ENCODE measurements at regions not wholly inside any gene's neighbourhood (a gene's known extent, or its start where the extent isn't known, plus 50 kb on each side); places are given as distances from the start of the nearest gene placed in this dataset.

DNA sequence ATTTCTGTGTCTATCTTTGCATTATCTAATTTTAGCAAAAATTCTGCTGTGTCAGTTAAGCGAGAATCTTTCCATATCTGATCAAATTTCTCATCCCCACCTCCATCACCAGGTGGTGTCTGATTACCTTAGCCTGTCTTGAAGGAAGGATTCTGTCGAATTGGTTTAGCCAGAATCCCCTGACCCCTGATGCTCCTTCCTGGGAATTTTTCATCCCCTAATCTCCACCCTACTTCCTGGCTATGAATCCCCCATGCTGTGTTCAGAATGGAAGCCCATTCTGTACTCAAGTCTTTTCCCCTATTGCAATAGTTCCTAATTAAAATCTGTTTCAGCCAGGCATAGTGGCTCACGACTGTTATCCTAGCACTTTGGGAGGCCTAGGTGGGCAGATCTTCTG lies 216.1 kb downstream of the SKIDA1 start:
- no peaks in the 10 kb centered on the region for H3K36me3 ChIP-seq
- no peak overlapping the region for H3K4me3 ChIP-seq
- no peak for DNase-seq
- no peaks in the 10 kb centered on the region for H3K9me3 ChIP-seq
- no peak for TF ChIP-seq POLR2AphosphoS5 (IDR thresholded peaks at IDR 0.05)
- TF ChIP-seq POLR2A (IDR thresholded peaks at IDR 0.05) = no peak
- TF ChIP-seq, protein P1, sequence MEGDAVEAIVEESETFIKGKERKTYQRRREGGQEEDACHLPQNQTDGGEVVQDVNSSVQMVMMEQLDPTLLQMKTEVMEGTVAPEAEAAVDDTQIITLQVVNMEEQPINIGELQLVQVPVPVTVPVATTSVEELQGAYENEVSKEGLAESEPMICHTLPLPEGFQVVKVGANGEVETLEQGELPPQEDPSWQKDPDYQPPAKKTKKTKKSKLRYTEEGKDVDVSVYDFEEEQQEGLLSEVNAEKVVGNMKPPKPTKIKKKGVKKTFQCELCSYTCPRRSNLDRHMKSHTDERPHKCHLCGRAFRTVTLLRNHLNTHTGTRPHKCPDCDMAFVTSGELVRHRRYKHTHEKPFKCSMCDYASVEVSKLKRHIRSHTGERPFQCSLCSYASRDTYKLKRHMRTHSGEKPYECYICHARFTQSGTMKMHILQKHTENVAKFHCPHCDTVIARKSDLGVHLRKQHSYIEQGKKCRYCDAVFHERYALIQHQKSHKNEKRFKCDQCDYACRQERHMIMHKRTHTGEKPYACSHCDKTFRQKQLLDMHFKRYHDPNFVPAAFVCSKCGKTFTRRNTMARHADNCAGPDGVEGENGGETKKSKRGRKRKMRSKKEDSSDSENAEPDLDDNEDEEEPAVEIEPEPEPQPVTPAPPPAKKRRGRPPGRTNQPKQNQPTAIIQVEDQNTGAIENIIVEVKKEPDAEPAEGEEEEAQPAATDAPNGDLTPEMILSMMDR (IDR thresholded peaks at IDR 0.05) = no peak
- TF ChIP-seq EP300 (IDR thresholded peaks at IDR 0.05) = no peak
- intact Hi-C loops (cut with DNase I; ENCODE audit: low total_unique reads) = no loop called here
- H3K4me1 ChIP-seq = peaks cover 0 to 3% (median 1%) of the 10 kb centered on the region in 4 donors
- H3K27me3 ChIP-seq = no peaks in the 10 kb centered on the region
- H3K27ac ChIP-seq = no peak overlapping the region
- WGBS, 5 donors = 60 to 71% (median 63%) methylated on average over 3 of the region's 3 CpGs

DNA sequence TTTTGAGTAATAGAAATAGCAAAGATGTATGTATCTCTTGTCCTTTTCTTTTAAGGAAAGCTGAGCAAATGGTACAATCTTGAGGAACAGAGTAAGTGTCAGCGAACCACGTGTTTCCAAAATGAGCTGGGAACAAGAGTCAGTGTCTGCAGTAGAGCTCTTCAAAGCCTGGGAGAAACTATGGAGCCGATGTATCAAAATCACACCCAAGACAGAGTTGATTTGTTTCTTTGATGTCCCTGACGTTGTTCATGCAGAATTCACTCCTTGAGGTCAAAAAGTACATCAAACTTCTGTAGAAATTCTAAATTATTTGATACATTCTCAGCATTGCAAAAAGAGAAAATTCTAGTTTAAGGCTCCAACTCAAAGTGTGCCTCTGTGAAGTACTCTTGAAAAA lies 216.5 kb downstream of the SKIDA1 start:
- Histone ChIP-seq H3K36me3 (no peaks in the 10 kb centered on the region), H3K4me3 (no peak overlapping the region), H3K9me3 (no peaks in the 10 kb centered on the region), H3K27me3 (no peaks in the 10 kb centered on the region), H3K27ac (no peak overlapping the region), H3K4me1 (no peaks in the 10 kb centered on the region)
- no peak for DNase-seq
- intact Hi-C loops (cut with DNase I; ENCODE audit: low total_unique reads) = no loop called here
- 60 to 73% (median 68%) methylated on average over 4 of the region's 4 CpGs for WGBS, 5 donors
- TF ChIP-seq POLR2AphosphoS5 (IDR thresholded peaks at IDR 0.05) (no peak), EP300 (IDR thresholded peaks at IDR 0.05) (no peak), POLR2A (IDR thresholded peaks at IDR 0.05) (no peak)
- TF ChIP-seq, protein P1 (IDR thresholded peaks at IDR 0.05) = no peak

GRCh38 chr10:21308018-21308417 lies 217.5 kb downstream of the SKIDA1 start:
- Histone ChIP-seq H3K27me3 (no peaks in the 10 kb centered on the region), H3K4me1 (no peaks in the 10 kb centered on the region), H3K36me3 (no peaks in the 10 kb centered on the region), H3K9me3 (no peaks in the 10 kb centered on the region), H3K27ac (no peak overlapping the region), H3K4me3 (no peak overlapping the region)
- WGBS, 5 donors = 90 to 97% (median 92%) methylated on average over 3 of the region's 3 CpGs
- TF ChIP-seq, protein P1 (IDR thresholded peaks at IDR 0.05) = no peak
- TF ChIP-seq EP300 (IDR thresholded peaks at IDR 0.05) (no peak), POLR2AphosphoS5 (IDR thresholded peaks at IDR 0.05) (no peak)
- intact Hi-C loops (cut with DNase I; ENCODE audit: low total_unique reads) = no loop called here
- DNase-seq = no peak

GRCh38 chr10:21304608-21305007 lies 220.9 kb downstream of the SKIDA1 start:
- Histone ChIP-seq H3K27ac (no peak overlapping the region), H3K4me1 (no peaks in the 10 kb centered on the region), H3K27me3 (no peaks in the 10 kb centered on the region), H3K36me3 (no peaks in the 10 kb centered on the region), H3K9me3 (no peaks in the 10 kb centered on the region), H3K4me3 (no peak overlapping the region)
- WGBS, 5 donors = 85 to 98% (median 92%) methylated on average over 2 of the region's 2 CpGs
- intact Hi-C loops (cut with DNase I; ENCODE audit: low total_unique reads) = no loop called here
- DNase-seq = no peak
- TF ChIP-seq EP300 (IDR thresholded peaks at IDR 0.05) = no peak
- no peak for TF ChIP-seq POLR2AphosphoS5 (IDR thresholded peaks at IDR 0.05)
- TF ChIP-seq, protein P1 (IDR thresholded peaks at IDR 0.05) = no peak
- no peak for TF ChIP-seq POLR2A (IDR thresholded peaks at IDR 0.05)

Measured in stomach (tissue), 8 donors.